ENCODE measurements at regions not wholly inside any gene's neighbourhood (a gene's known extent, or its start where the extent isn't known, plus 50 kb on each side); places are given as distances from the start of the nearest gene placed in this dataset.

- H3K27me3 ChIP-seq (ENCODE audit: insufficient read depth, low read length), result no peaks in the 10 kb centered on the region
- no peaks in the 10 kb centered on the region for H3K9me3 ChIP-seq (ENCODE audit: low read length)
- no peak overlapping the region for H3K4me2 ChIP-seq (ENCODE audit: low read length)
- no peaks in the 10 kb centered on the region; the same call in 1 of the 2 replicates for H3K9me2 ChIP-seq (ENCODE audit: low read depth, low read length)
- no peak for TF ChIP-seq EZH2 (IDR thresholded peaks at IDR 0.05; ENCODE audit: borderline replicate concordance, low read length)
- H2AFZ ChIP-seq (ENCODE audit: low read length), result no peak overlapping the region
- H3K4me1 ChIP-seq (ENCODE audit: insufficient read depth, low read length, severe bottlenecking), result no peaks in the 10 kb centered on the region
- H3F3A ChIP-seq (ENCODE audit: insufficient read depth, low read length), result no peaks in the 10 kb centered on the region
- H3K36me3 ChIP-seq (ENCODE audit: insufficient read depth, low read length), result no peaks in the 10 kb centered on the region
- no peak overlapping the region for H3K27ac ChIP-seq (ENCODE audit: low read depth, low read length, poor library complexity, severe bottlenecking)
- no peak overlapping the region for H3K9ac ChIP-seq (ENCODE audit: low read length)
- no peaks in the 10 kb centered on the region for H4K20me1 ChIP-seq (ENCODE audit: insufficient read depth, low read length)
- no peak overlapping the region for H3K4me3 ChIP-seq (ENCODE audit: low read depth, low read length, poor library complexity, severe bottlenecking)
- no peaks in the 10 kb centered on the region for H3K79me2 ChIP-seq (ENCODE audit: insufficient read depth, low read length)
Observed at GRCh38 chr5:68500813-68501212, 285.3 kb downstream of the PIK3R1 start.

- no peaks in the 10 kb centered on the region for H4K20me1 ChIP-seq (ENCODE audit: insufficient read depth, low read length)
- H3K9me3 ChIP-seq (ENCODE audit: low read length), result no peaks in the 10 kb centered on the region
- no peak overlapping the region for H3K27ac ChIP-seq (ENCODE audit: low read depth, low read length, poor library complexity, severe bottlenecking)
- no peaks in the 10 kb centered on the region for H3K79me2 ChIP-seq (ENCODE audit: insufficient read depth, low read length)
- no peaks in the 10 kb centered on the region for H3K36me3 ChIP-seq (ENCODE audit: insufficient read depth, low read length)
- no peak overlapping the region for H3K4me3 ChIP-seq (ENCODE audit: low read depth, low read length, poor library complexity, severe bottlenecking)
- H3K4me2 ChIP-seq (ENCODE audit: low read length), result no peak overlapping the region
- no peak overlapping the region for H2AFZ ChIP-seq (ENCODE audit: low read length)
- H3F3A ChIP-seq (ENCODE audit: insufficient read depth, low read length), result no peaks in the 10 kb centered on the region
- no peak overlapping the region for H3K9ac ChIP-seq (ENCODE audit: low read length)
- H3K9me2 ChIP-seq (ENCODE audit: low read depth, low read length), result no peaks in the 10 kb centered on the region; the same call in 1 of the 2 replicates
- no peaks in the 10 kb centered on the region for H3K27me3 ChIP-seq (ENCODE audit: insufficient read depth, low read length)
- TF ChIP-seq CTCF (IDR thresholded peaks at IDR 0.05; ENCODE audit: low read length) (no peak), EZH2 (IDR thresholded peaks at IDR 0.05; ENCODE audit: borderline replicate concordance, low read length) (no peak)
- no peaks in the 10 kb centered on the region for H3K4me1 ChIP-seq (ENCODE audit: insufficient read depth, low read length, severe bottlenecking)
Observed at GRCh38 chr5:68502531-68502930, 287.0 kb downstream of the PIK3R1 start.

- Histone ChIP-seq H3F3A (ENCODE audit: insufficient read depth, low read length) (no peaks in the 10 kb centered on the region), H3K27me3 (ENCODE audit: insufficient read depth, low read length) (no peaks in the 10 kb centered on the region), H3K36me3 (ENCODE audit: insufficient read depth, low read length) (no peaks in the 10 kb centered on the region), H3K9me2 (ENCODE audit: low read depth, low read length) (no peaks in the 10 kb centered on the region; the same call in 1 of the 2 replicates), H3K4me2 (ENCODE audit: low read length) (no peak overlapping the region), H3K4me1 (ENCODE audit: insufficient read depth, low read length, severe bottlenecking) (no peaks in the 10 kb centered on the region), H3K79me2 (ENCODE audit: insufficient read depth, low read length) (no peaks in the 10 kb centered on the region), H3K9ac (ENCODE audit: low read length) (no peak overlapping the region), H3K9me3 (ENCODE audit: low read length) (no peaks in the 10 kb centered on the region), H4K20me1 (ENCODE audit: insufficient read depth, low read length) (no peaks in the 10 kb centered on the region), H3K4me3 (ENCODE audit: low read depth, low read length, poor library complexity, severe bottlenecking) (no peak overlapping the region), H2AFZ (ENCODE audit: low read length) (no peak overlapping the region), H3K27ac (ENCODE audit: low read depth, low read length, poor library complexity, severe bottlenecking) (no peak overlapping the region)
- no peak for TF ChIP-seq CTCF (IDR thresholded peaks at IDR 0.05; ENCODE audit: low read length)
- no peak for TF ChIP-seq EZH2 (IDR thresholded peaks at IDR 0.05; ENCODE audit: borderline replicate concordance, low read length)
Observed at GRCh38 chr5:68504306-68504705, 288.8 kb downstream of the PIK3R1 start.
